Thyroid gland (tissue), 4 donors: ENCODE measurements at regions not wholly inside any gene's neighbourhood (a gene's known extent, or its start where the extent isn't known, plus 50 kb on each side); places are given as distances from the start of the nearest gene placed in this dataset.

ENCODE experiments used
- CTCF ChIP-seq, 6 experiments: fragments of 200-600 bp in 3 of 6; fragments of 450-650 bp in 3 of 6; sonication (generic) in 3 of 6; IDR thresholded peaks; one replicate each; pipeline ENCODE4 v1.5.1; 2016 to 2019; ENCODE audit warnings: antibody characterized with exemption in 6 of 6, mild to moderate bottlenecking in 2 of 6, inconsistent platforms in 1 of 6, moderate library complexity in 1 of 6
- POLR2A ChIP-seq, 2 donors: fragments of 450-650 bp; IDR thresholded peaks; one replicate each; pipeline ENCODE4 v1.6.1; 2017; ENCODE audit warnings: antibody characterized with exemption in 2 of 2, mild to moderate bottlenecking in 2 of 2, moderate library complexity in 1 of 2

DNA sequence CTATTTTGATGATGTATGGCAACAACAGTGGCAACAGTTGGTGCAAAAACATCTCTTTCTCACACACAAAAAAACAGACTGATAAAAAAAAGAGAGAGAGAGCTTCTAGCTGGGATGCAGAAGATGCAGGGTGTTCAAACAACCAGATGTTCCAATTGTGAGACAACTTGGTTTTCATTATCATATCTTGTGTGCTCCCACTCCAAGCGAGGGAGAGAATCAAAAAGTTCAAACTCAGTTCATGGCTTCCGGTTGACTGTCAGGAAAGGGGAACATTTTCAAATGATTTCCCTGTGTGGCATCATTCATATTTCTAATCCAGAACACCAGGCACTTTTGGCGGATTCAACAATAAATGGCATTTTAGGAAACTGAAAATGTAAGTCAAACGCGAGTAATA, 72.1 kb downstream of the RSL24D1 start:
- no peak for TF ChIP-seq CTCF (IDR thresholded peaks at IDR 0.05)
- TF ChIP-seq POLR2A (IDR thresholded peaks at IDR 0.05): no peak
